ENCODE measurements at regions not wholly inside any gene's neighbourhood (a gene's known extent, or its start where the extent isn't known, plus 50 kb on each side); places are given as distances from the start of the nearest gene placed in this dataset.

GRCh38 chr2:41033127-41033526 is 581.2 kb upstream of the SLC8A1 start:
- TF ChIP-seq CTCF (IDR thresholded peaks at IDR 0.05): no peak
- no peak for TF ChIP-seq POLR2A (IDR thresholded peaks at IDR 0.05)
